ENCODE measurements at regions not wholly inside any gene's neighbourhood (a gene's known extent, or its start where the extent isn't known, plus 50 kb on each side); places are given as distances from the start of the nearest gene placed in this dataset.

- H3K36me3 Mint-ChIP-seq (ENCODE audit: low read depth), result peaks cover 19% of the 10 kb centered on the region
- H3K27ac Mint-ChIP-seq, result no peak overlapping the region
- no peak overlapping the region for H3K4me3 Mint-ChIP-seq
- DNase-seq (ENCODE audit: low spot score), result no peak
- no peaks in the 10 kb centered on the region for H3K9me3 Mint-ChIP-seq
- peaks cover 7% of the 10 kb centered on the region for H3K4me1 Mint-ChIP-seq (ENCODE audit: low read depth)
- intact Hi-C loops (cut with micrococcal nuclease), result no loop called here
- no peaks in the 10 kb centered on the region for H3K27me3 Mint-ChIP-seq (ENCODE audit: insufficient read depth)
These were observed 50.2 kb downstream of the ZZZ3 start for GRCh38 chr1:77632216-77632615.

- peaks cover 7% of the 10 kb centered on the region for H3K4me1 Mint-ChIP-seq (ENCODE audit: low read depth)
- no peak overlapping the region for H3K4me3 Mint-ChIP-seq
- intact Hi-C loops (cut with micrococcal nuclease), result no loop called here
- H3K27ac Mint-ChIP-seq, result no peak overlapping the region
- no peak for DNase-seq (ENCODE audit: low spot score)
- H3K9me3 Mint-ChIP-seq, result no peaks in the 10 kb centered on the region
- H3K27me3 Mint-ChIP-seq (ENCODE audit: insufficient read depth), result no peaks in the 10 kb centered on the region
- H3K36me3 Mint-ChIP-seq (ENCODE audit: low read depth), result peaks cover 19% of the 10 kb centered on the region
These were observed 50.7 kb downstream of the ZZZ3 start for GRCh38 chr1:77631751-77632150.

- no peak overlapping the region for H3K27ac Mint-ChIP-seq
- peaks cover 23% of the 10 kb centered on the region for H3K36me3 Mint-ChIP-seq (ENCODE audit: low read depth)
- H3K9me3 Mint-ChIP-seq, result no peaks in the 10 kb centered on the region
- intact Hi-C loops (cut with micrococcal nuclease), result no loop called here
- DNase-seq (ENCODE audit: low spot score), result no peak
- H3K4me3 Mint-ChIP-seq, result no peak overlapping the region
- no peaks in the 10 kb centered on the region for H3K27me3 Mint-ChIP-seq (ENCODE audit: insufficient read depth)
- H3K4me1 Mint-ChIP-seq (ENCODE audit: low read depth), result peaks cover 7% of the 10 kb centered on the region
These were observed 51.2 kb downstream of the ZZZ3 start for GRCh38 chr1:77631302-77631701.

DNA sequence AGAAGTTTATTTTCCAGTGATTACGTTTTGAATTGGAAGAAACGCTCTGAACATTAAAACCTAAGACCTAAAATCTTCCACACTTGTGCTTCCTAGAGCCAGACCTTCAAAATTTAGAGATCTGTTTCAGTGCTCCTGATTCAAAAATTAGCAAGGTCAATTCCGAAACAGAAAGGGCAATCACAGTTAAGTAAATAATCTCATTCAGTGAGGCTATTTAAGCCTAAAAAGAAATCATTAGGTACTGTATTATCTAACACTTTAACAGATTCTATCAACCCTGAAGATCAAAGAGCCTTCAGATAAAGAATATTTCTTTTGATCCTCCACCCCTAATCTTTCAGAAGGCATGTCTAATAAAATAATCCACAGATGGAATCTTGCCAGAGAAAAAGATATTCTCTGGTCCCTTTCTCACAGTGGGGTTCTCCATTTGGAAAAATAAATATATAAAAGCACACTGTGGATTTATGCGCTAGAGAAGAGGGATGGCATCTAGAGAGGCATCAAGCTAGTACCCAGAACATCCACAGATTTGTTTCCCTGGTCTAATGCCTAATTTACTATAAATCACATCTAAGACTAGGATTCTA, 54.4 kb downstream of the ZZZ3 start:
- Mint-ChIP-seq H3K27me3 (ENCODE audit: insufficient read depth) (no peaks in the 10 kb centered on the region), H3K4me3 (no peak overlapping the region), H3K36me3 (ENCODE audit: low read depth) (peaks cover 31% of the 10 kb centered on the region), H3K9me3 (no peaks in the 10 kb centered on the region), H3K4me1 (ENCODE audit: low read depth) (peaks cover 12% of the 10 kb centered on the region), H3K27ac (no peak overlapping the region)
- DNase-seq (ENCODE audit: low spot score), result no peak
- intact Hi-C loops (cut with micrococcal nuclease), result no loop called here

DNA sequence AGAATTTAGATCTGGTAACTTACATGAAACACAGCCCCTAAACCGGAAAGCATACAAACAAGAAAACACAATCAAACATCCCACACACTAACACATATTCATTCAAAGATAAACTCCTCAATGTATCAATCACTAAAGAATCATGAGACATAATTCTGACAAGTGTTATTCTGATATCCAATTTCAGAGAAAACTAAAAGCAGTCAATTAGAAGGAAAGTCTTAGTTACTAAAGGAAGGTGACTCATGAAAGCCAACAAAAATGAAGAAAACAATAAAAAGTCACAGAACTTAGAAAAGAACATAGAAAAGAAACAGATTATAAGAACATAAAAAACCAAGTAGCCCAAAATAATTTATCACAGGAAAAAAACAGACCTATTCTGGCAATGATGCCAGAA, 57.2 kb downstream of the ZZZ3 start:
- H3K27ac Mint-ChIP-seq, result peak overlapping the region; percentile 49
- peaks cover 26% of the 10 kb centered on the region for H3K36me3 Mint-ChIP-seq (ENCODE audit: low read depth)
- H3K27me3 Mint-ChIP-seq (ENCODE audit: insufficient read depth), result no peaks in the 10 kb centered on the region
- intact Hi-C loops (cut with micrococcal nuclease), result no loop called here
- DNase-seq (ENCODE audit: low spot score), result no peak
- H3K9me3 Mint-ChIP-seq, result no peaks in the 10 kb centered on the region
- peaks cover 5% of the 10 kb centered on the region for H3K4me1 Mint-ChIP-seq (ENCODE audit: low read depth)
- H3K4me3 Mint-ChIP-seq, result no peak overlapping the region

GRCh38 chr1:77624102-77624501, 58.4 kb downstream of the ZZZ3 start:
- Mint-ChIP-seq H3K27me3 (ENCODE audit: insufficient read depth) (no peaks in the 10 kb centered on the region), H3K27ac (no peak overlapping the region), H3K4me3 (no peak overlapping the region), H3K36me3 (ENCODE audit: low read depth) (peaks cover 30% of the 10 kb centered on the region), H3K4me1 (ENCODE audit: low read depth) (peaks cover 5% of the 10 kb centered on the region), H3K9me3 (no peaks in the 10 kb centered on the region)
- intact Hi-C loops (cut with micrococcal nuclease), result no loop called here
- DNase-seq (ENCODE audit: low spot score), result no peak

DNA sequence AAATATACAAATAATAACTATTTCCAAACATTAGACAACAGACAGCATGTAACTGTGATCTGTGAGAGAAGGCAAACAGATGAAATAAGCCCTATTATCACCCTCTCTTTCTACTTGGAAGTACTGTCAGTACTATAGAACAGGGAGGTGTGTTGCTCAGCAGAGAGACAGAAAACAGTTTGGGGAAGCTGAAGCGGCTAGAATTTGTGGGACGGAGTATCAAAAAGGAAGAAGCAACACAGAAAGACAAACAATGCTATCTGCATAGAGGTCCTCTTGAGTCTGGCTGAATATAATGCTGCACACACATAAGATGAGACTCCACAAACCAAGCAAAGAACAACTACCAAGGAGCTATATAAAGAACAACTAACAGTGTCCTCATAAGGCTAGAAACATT, 59.4 kb downstream of the ZZZ3 start:
- H3K9me3 Mint-ChIP-seq, result no peaks in the 10 kb centered on the region
- H3K36me3 Mint-ChIP-seq (ENCODE audit: low read depth), result peaks cover 28% of the 10 kb centered on the region
- H3K4me3 Mint-ChIP-seq, result no peak overlapping the region
- peaks cover 5% of the 10 kb centered on the region for H3K4me1 Mint-ChIP-seq (ENCODE audit: low read depth)
- intact Hi-C loops (cut with micrococcal nuclease), result no loop called here
- no peaks in the 10 kb centered on the region for H3K27me3 Mint-ChIP-seq (ENCODE audit: insufficient read depth)
- H3K27ac Mint-ChIP-seq, result no peak overlapping the region
- DNase-seq (ENCODE audit: low spot score), result no peak

- H3K9me3 Mint-ChIP-seq, result no peaks in the 10 kb centered on the region
- H3K27ac Mint-ChIP-seq, result no peak overlapping the region
- H3K4me1 Mint-ChIP-seq (ENCODE audit: low read depth), result peaks cover 2% of the 10 kb centered on the region
- no peaks in the 10 kb centered on the region for H3K27me3 Mint-ChIP-seq (ENCODE audit: insufficient read depth)
- intact Hi-C loops (cut with micrococcal nuclease), result no loop called here
- no peak for DNase-seq (ENCODE audit: low spot score)
- no peak overlapping the region for H3K4me3 Mint-ChIP-seq
- H3K36me3 Mint-ChIP-seq (ENCODE audit: low read depth), result peaks cover 21% of the 10 kb centered on the region
These were observed 62.2 kb downstream of the ZZZ3 start for GRCh38 chr1:77620273-77620672.

DNA sequence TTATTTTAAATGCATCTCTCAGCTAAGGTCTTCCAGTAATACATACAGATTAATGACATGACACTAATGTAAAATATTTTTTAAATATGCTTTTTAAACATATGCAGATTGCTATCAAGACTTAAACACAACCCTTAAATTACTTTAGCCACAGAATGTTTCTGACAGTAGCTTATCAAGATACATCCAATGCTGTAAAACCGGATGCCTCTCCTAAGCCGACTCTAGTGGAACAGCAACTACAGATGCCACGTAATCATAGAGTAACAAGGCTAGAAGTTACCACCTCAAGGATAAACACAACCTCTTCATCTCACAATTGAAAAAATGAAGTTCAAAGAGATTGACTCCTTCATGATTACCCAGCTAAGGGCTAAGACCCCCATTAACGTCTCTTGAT, 68.4 kb downstream of the ZZZ3 start:
- Mint-ChIP-seq H3K4me3 (no peak overlapping the region), H3K27me3 (ENCODE audit: insufficient read depth) (no peaks in the 10 kb centered on the region), H3K36me3 (ENCODE audit: low read depth) (peaks cover 28% of the 10 kb centered on the region), H3K27ac (no peak overlapping the region), H3K9me3 (peaks cover 27% of the 10 kb centered on the region), H3K4me1 (ENCODE audit: low read depth) (no peaks in the 10 kb centered on the region)
- intact Hi-C loops (cut with micrococcal nuclease), result no loop called here
- DNase-seq (ENCODE audit: low spot score), result no peak

Data from activated T-helper 1 cell treated with anti-CD3 and anti-CD28 coated beads, Interleukin-12 subunit alpha, Interleukin-12 subunit beta, Interleukin-2, Interleukin-4 antibody, amounts not matched to agents 30 ng/mL and 10 ng/mL and 1 ng/mL, durations not matched to agents 14 hours and 24 hours and 36 hours (primary cell).